IMR-90 (cell line): ENCODE measurements at regions not wholly inside any gene's neighbourhood (a gene's known extent, or its start where the extent isn't known, plus 50 kb on each side); places are given as distances from the start of the nearest gene placed in this dataset.

ENCODE experiments used
- ATAC-seq: fragments of 200-7000 bp; cut with Tn5 transposase; 2 replicates; pipeline ENCODE4 v1.9.1; 2020; ENCODE audit warnings: low read depth, mild to moderate bottlenecking, moderate library complexity
- BruUV-seq: library from RNA; stranded (reverse); fragments of 400-500 nt; replicated peaks from 2 replicates; lab custom pipeline; 2021; lab: Mats Ljungman, UMichigan
- CTCF ChIA-PET: fragments of 300-600 bp; formaldehyde crosslinking; extraction: SDS; loops from one replicate; lab custom pipeline; 2021; ENCODE audit warnings: antibody characterized with exemption; lab: Yijun Ruan, JAX
- POLR2A ChIA-PET: fragments of 300-600 bp; sonication (Branson Sonifier 250); formaldehyde crosslinking; loops from one replicate; lab custom pipeline; 2022; ENCODE audit warnings: antibody characterized with exemption; ENCODE audit not compliant: unreplicated experiment; lab: Charles Lee
- DNase-seq: peaks from one replicate; pipeline ENCODE4 v3.0.0; 2013
- H2AFZ ChIP-seq: replicated peaks from 2 replicates; pipeline ENCODE3; 2013; ENCODE audit warnings: low read length, mild to moderate bottlenecking; ENCODE audit not compliant: poor library complexity
- H2AK5ac ChIP-seq: 2 replicates; pipeline ENCODE4 v1.6.1; 2013; ENCODE audit warnings: low read depth, low read length, inconsistent platforms
- H2AK9ac ChIP-seq: replicated peaks from 2 replicates; pipeline ENCODE3; 2013; ENCODE audit warnings: mild to moderate bottlenecking, low read depth, low read length, moderate library complexity; ENCODE audit not compliant: poor library complexity
- H2BK120ac ChIP-seq: 2 replicates; pipeline ENCODE4 v1.6.1; 2013; ENCODE audit warnings: low read depth, low read length, inconsistent platforms
- H2BK15ac ChIP-seq: 3 replicates; pipeline ENCODE4 v1.6.1; 2013; ENCODE audit warnings: low read depth, low read length, inconsistent platforms
- H2BK20ac ChIP-seq: 2 replicates; pipeline ENCODE4 v1.6.1; 2013; ENCODE audit warnings: low read depth, mild to moderate bottlenecking, inconsistent platforms, low read length, moderate library complexity
- H2BK5ac ChIP-seq: 2 replicates; pipeline ENCODE4 v1.6.1; 2013; ENCODE audit warnings: mild to moderate bottlenecking, low read depth, low read length, inconsistent platforms; ENCODE audit not compliant: poor library complexity, severe bottlenecking
- H3K14ac ChIP-seq: replicated peaks from 2 replicates; pipeline ENCODE4 v1.6.1; 2013; ENCODE audit warnings: low read depth, low read length, inconsistent platforms
- H3K18ac ChIP-seq: 2 replicates; pipeline ENCODE4 v1.6.1; 2013; ENCODE audit warnings: low read depth, low read length, control low read depth
- H3K23ac ChIP-seq: 2 replicates; pipeline ENCODE4 v1.6.1; 2013; ENCODE audit warnings: low read depth, low read length, inconsistent platforms
- H3K27ac ChIP-seq: 2 replicates; pipeline ENCODE4 v1.5.1; 2013; ENCODE audit warnings: mild to moderate bottlenecking, control low read depth, low read length; ENCODE audit not compliant: insufficient read depth
- H3K27me3 ChIP-seq: 2 replicates; pipeline ENCODE4 v1.6.1; 2013; ENCODE audit warnings: low read length; ENCODE audit not compliant: control insufficient read depth, insufficient read depth
- H3K36me3 ChIP-seq: 2 replicates; pipeline ENCODE4 v1.6.1; 2013; ENCODE audit warnings: low read length, mixed read lengths; ENCODE audit not compliant: control insufficient read depth, insufficient read depth
- H3K4ac ChIP-seq: 2 replicates; pipeline ENCODE4 v1.6.1; 2013; ENCODE audit warnings: low read depth, low read length, inconsistent platforms
- H3K4me1 ChIP-seq: 2 replicates; pipeline ENCODE4 v1.6.1; 2013; ENCODE audit warnings: low read length, mixed read lengths; ENCODE audit not compliant: control insufficient read depth, insufficient read depth
- H3K4me2 ChIP-seq: 2 replicates; pipeline ENCODE4 v1.6.1; 2013; ENCODE audit warnings: low read depth, mild to moderate bottlenecking, control low read depth, low read length, moderate library complexity
- H3K4me3 ChIP-seq: 2 replicates; pipeline ENCODE4 v1.5.1; 2013; ENCODE audit warnings: low read depth, mild to moderate bottlenecking, control low read depth, low read length, moderate library complexity; ENCODE audit not compliant: insufficient read depth
- H3K56ac ChIP-seq: 2 replicates; pipeline ENCODE4 v1.6.1; 2013; ENCODE audit warnings: low read length, inconsistent platforms; ENCODE audit not compliant: insufficient read depth; ENCODE audit errors: extremely low read depth
- H3K79me1 ChIP-seq, 2 experiments: 2 replicates each; pipeline ENCODE4 v1.6.1; 2013; ENCODE audit warnings: low read length in 2 of 2, inconsistent platforms in 1 of 2, low read depth in 1 of 2
- H3K9ac ChIP-seq: 2 replicates; pipeline ENCODE4 v1.6.1; 2013; ENCODE audit warnings: low read depth, low read length, control low read depth
- H3K9me1 ChIP-seq: 2 replicates; pipeline ENCODE4 v1.6.1; 2013; ENCODE audit warnings: low read length, inconsistent platforms; ENCODE audit not compliant: insufficient read depth
- H3K9me3 ChIP-seq: 2 replicates; pipeline ENCODE4 v1.6.1; 2013; ENCODE audit warnings: low read length; ENCODE audit not compliant: control insufficient read depth, insufficient read depth
- H4K20me1 ChIP-seq: 2 replicates; pipeline ENCODE4 v1.6.1; 2013; ENCODE audit warnings: low read length, inconsistent platforms; ENCODE audit not compliant: insufficient read depth
- H4K5ac ChIP-seq: 2 replicates; pipeline ENCODE4 v1.6.1; 2013; ENCODE audit warnings: mild to moderate bottlenecking, low read depth, low read length, control low read depth
- H4K8ac ChIP-seq, 2 experiments: 2 replicates each; pipeline ENCODE4 v1.6.1; 2013; ENCODE audit warnings: low read depth in 2 of 2, low read length in 2 of 2, control low read depth in 1 of 2, inconsistent platforms in 1 of 2
- H4K91ac ChIP-seq: 2 replicates; pipeline ENCODE4 v1.6.1; 2013; ENCODE audit warnings: low read depth, low read length, inconsistent platforms; ENCODE audit not compliant: insufficient read depth
- BHLHE40 ChIP-seq: fragments of 150-350 bp; IDR thresholded peaks from 2 replicates; pipeline ENCODE4 v1.6.1; 2016; ENCODE audit warnings: mild to moderate bottlenecking, low read depth, low read length
- CTCF ChIP-seq: conservative IDR thresholded peaks from 2 replicates; pipeline ENCODE4 v1.5.1; 2012; ENCODE audit warnings: mild to moderate bottlenecking, low read depth, low read length, improper control_type of control experiment
- POLR2A ChIP-seq: IDR thresholded peaks from 2 replicates; pipeline ENCODE4 v1.6.1; 2012; ENCODE audit warnings: mild to moderate bottlenecking, low read depth, low read length
- RAD21 ChIP-seq: IDR thresholded peaks from 2 replicates; pipeline ENCODE4 v1.6.1; 2012; ENCODE audit warnings: low read length, improper control_type of control experiment
- WGBS, 2 experiments: methylation state at CpG; one replicate each; pipeline versions ENCODE4 v1.1.5 to v1.1.7; 2013; ENCODE audit warnings: missing lambda C conversion rate in 2 of 2; ENCODE audit not compliant: insufficient read length in 1 of 2; ENCODE audit errors: extremely low coverage in 2 of 2; 5-methylcytosine and 5-hydroxymethylcytosine counted together
- dilution Hi-C: fragments of 300-500 bp; cut with HindIII; formaldehyde crosslinking; loops from one replicate; pipeline ENCODE4 v1.14.3; 2018; ENCODE audit warnings: low sequenced_read_pairs; ENCODE audit not compliant: unreplicated experiment
- in situ Hi-C: fragments of 300-500 bp; cut with MboI; formaldehyde crosslinking; loops from 3 replicates; pipeline ENCODE4 v1.14.3; 2019; ENCODE audit warnings: low sequenced_read_pairs, inconsistent platforms, mixed read lengths
- intact Hi-C: fragments of 100-400 bp; cut with micrococcal nuclease; formaldehyde crosslinking; loops from 2 replicates; pipeline ENCODE4 v1.10.0; 2022

GRCh38 chr18:11388755-11389680 lies 220.4 kb upstream of the SLC35G4 start (continued):
- TF ChIP-seq BHLHE40: no peak

- DNase-seq (peak; percentile 47), ATAC-seq (no peak)
- Histone ChIP-seq H3K27ac (no peak overlapping the region), H4K91ac (no peak overlapping the region), H2AK9ac (no peak overlapping the region), H3K14ac (no peak overlapping the region), H3K79me1 (no peaks in the 10 kb centered on the region), H2BK20ac (no peak overlapping the region), H2BK15ac (no peak overlapping the region), H3K9ac (no peak overlapping the region), H3K4me3 (no peak overlapping the region), H3K9me1 (no peaks in the 10 kb centered on the region), H3K36me3 (no peaks in the 10 kb centered on the region), H4K5ac (no peak overlapping the region), H2BK120ac (no peak overlapping the region), H2BK5ac (no peak overlapping the region), H3K23ac (no peak overlapping the region), H3K4me1 (no peaks in the 10 kb centered on the region), H3K18ac (no peak overlapping the region), H3K9me3 (no peaks in the 10 kb centered on the region), H3K27me3 (no peaks in the 10 kb centered on the region), H2AFZ (no peak overlapping the region), H2AK5ac (no peak overlapping the region), H4K20me1 (no peaks in the 10 kb centered on the region), H3K4ac (no peak overlapping the region), H3K56ac (no peak overlapping the region), H3K4me2 (no peak overlapping the region), H4K8ac (no peak overlapping the region)
- CTCF ChIA-PET: no interaction called here
- 0 out of 2 replicates have a peak, but pooled peaks have one; percentile 18 for TF ChIP-seq CTCF
- no peak for TF ChIP-seq POLR2A
- peak; percentile 36; the same call in 1 of the 2 replicates for TF ChIP-seq RAD21
- 46% methylated on average over 2 of the region's 4 CpGs; no CpG with 5 or more reads in 1 of the 2 experiments for WGBS, 2 experiments
- dilution Hi-C loops (no loop called here), in situ Hi-C loops (no loop called here), intact Hi-C loops (no loop called here)
- POLR2A ChIA-PET: no interaction called here
- no TSS peak for BruUV-seq
Observed at GRCh38 chr18:11387880-11388279, 221.5 kb upstream of the SLC35G4 start.
